ENCODE measurements at regions not wholly inside any gene's neighbourhood (a gene's known extent, or its start where the extent isn't known, plus 50 kb on each side); places are given as distances from the start of the nearest gene placed in this dataset.

- TF ChIP-seq POLR2A (IDR thresholded peaks at IDR 0.05) (no peak), CTCF (IDR thresholded peaks at IDR 0.05) (no peak)
- intact Hi-C loops (cut with DNase I; ENCODE audit: low total_unique reads): no loop called here
- Histone ChIP-seq H3K4me1 (no peaks in the 10 kb centered on the region), H3K36me3 (ENCODE audit: low read depth, missing control alignments) (no peaks in the 10 kb centered on the region), H3K9me3 (no peaks in the 10 kb centered on the region), H3K27ac (no peak overlapping the region), H3K4me3 (no peak overlapping the region), H3K27me3 (no peaks in the 10 kb centered on the region)
- DNase-seq: no peak
- WGBS, 2 donors: 34 to 43% methylated on average over 3 of the region's 3 CpGs
Observed at GRCh38 chr16:7182510-7183109, 150.0 kb upstream of the RBFOX1 start.

- H3K4me3 ChIP-seq: no peak overlapping the region
- intact Hi-C loops (cut with DNase I; ENCODE audit: low total_unique reads): no loop called here
- no peaks in the 10 kb centered on the region for H3K9me3 ChIP-seq
- TF ChIP-seq POLR2A (IDR thresholded peaks at IDR 0.05) (no peak), CTCF (IDR thresholded peaks at IDR 0.05) (no peak)
- H3K27me3 ChIP-seq: no peaks in the 10 kb centered on the region
- no peak for DNase-seq
- no peaks in the 10 kb centered on the region for H3K36me3 ChIP-seq (ENCODE audit: low read depth, missing control alignments)
- no peak overlapping the region for H3K27ac ChIP-seq
- 66 to 86% methylated on average over 2 of the region's 2 CpGs for WGBS, 2 donors
- H3K4me1 ChIP-seq: no peaks in the 10 kb centered on the region
Observed at GRCh38 chr16:7177875-7178274, 154.8 kb upstream of the RBFOX1 start.

DNA sequence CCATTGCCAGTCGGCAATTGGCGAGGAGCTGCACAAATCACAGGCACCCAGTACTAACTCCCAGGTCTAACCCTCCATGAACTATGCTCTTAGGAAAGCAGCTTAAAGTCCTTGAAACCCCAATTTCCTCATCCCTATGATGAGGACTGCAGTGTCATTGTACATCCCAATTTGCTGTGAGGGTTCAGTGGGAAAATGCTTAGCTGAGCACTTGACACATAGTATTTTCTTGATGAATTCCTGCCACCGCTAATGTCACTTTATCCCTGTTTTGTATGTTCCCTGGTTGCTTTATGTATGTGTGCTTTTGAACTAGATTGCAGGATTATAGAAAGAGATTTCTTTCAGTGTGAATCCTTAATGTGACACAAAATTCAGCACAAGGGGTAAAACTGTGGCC lies 161.5 kb upstream of the RBFOX1 start:
- 87 to 95% methylated on average over 3 of the region's 3 CpGs for WGBS, 2 donors
- Histone ChIP-seq H3K9me3 (no peaks in the 10 kb centered on the region), H3K36me3 (ENCODE audit: low read depth, missing control alignments) (no peaks in the 10 kb centered on the region), H3K4me3 (no peak overlapping the region), H3K27ac (no peak overlapping the region), H3K27me3 (no peaks in the 10 kb centered on the region), H3K4me1 (no peaks in the 10 kb centered on the region)
- DNase-seq: no peak
- no peak for TF ChIP-seq CTCF (IDR thresholded peaks at IDR 0.05)
- no peak for TF ChIP-seq POLR2A (IDR thresholded peaks at IDR 0.05)
- intact Hi-C loops (cut with DNase I; ENCODE audit: low total_unique reads): no loop called here

GRCh38 chr16:7167626-7168025 lies 165.0 kb upstream of the RBFOX1 start:
- no peak overlapping the region for H3K4me3 ChIP-seq
- no peak for TF ChIP-seq CTCF (IDR thresholded peaks at IDR 0.05)
- no peak for TF ChIP-seq POLR2A (IDR thresholded peaks at IDR 0.05)
- 47 to 54% methylated on average over 6 of the region's 6 CpGs for WGBS, 2 donors
- no peak overlapping the region for H3K27ac ChIP-seq
- H3K4me1 ChIP-seq: no peaks in the 10 kb centered on the region
- no peaks in the 10 kb centered on the region for H3K27me3 ChIP-seq
- no peaks in the 10 kb centered on the region for H3K9me3 ChIP-seq
- no peaks in the 10 kb centered on the region for H3K36me3 ChIP-seq (ENCODE audit: low read depth, missing control alignments)
- DNase-seq: no peak
- intact Hi-C loops (cut with DNase I; ENCODE audit: low total_unique reads): no loop called here

DNA sequence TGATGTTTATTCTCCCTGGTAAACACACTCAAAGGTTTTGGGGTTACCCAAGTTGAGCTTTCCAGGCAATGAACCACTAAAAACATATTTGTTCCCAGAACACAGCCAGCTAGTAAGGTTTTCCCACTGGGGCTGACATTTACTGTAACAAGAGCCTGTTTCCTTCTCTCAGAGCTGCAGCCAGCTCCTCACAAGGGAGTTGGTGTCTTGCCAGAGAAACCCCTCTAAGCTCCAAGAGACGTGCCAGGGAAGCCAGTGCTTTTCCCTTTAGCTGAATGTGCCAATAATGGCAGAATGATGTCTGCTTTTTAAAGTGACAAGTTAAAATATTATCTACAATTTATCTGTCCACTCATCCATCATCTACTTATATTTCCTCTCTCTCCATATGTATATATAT lies 170.8 kb upstream of the RBFOX1 start:
- H3K27me3 ChIP-seq: no peaks in the 10 kb centered on the region
- no peaks in the 10 kb centered on the region for H3K36me3 ChIP-seq (ENCODE audit: low read depth, missing control alignments)
- no peak overlapping the region for H3K4me3 ChIP-seq
- no peak for TF ChIP-seq CTCF (IDR thresholded peaks at IDR 0.05)
- no peak for TF ChIP-seq POLR2A (IDR thresholded peaks at IDR 0.05)
- H3K27ac ChIP-seq: no peak overlapping the region
- no peaks in the 10 kb centered on the region for H3K9me3 ChIP-seq
- WGBS, 2 donors: 35 to 45% methylated on average over 1 of the region's 1 CpG
- intact Hi-C loops (cut with DNase I; ENCODE audit: low total_unique reads): no loop called here
- H3K4me1 ChIP-seq: no peaks in the 10 kb centered on the region
- no peak for DNase-seq
